Choroid plexus epithelial cell (primary cell): ENCODE measurements at regions not wholly inside any gene's neighbourhood (a gene's known extent, or its start where the extent isn't known, plus 50 kb on each side); places are given as distances from the start of the nearest gene placed in this dataset.

ENCODE experiments used
- DNase-seq: peaks from one replicate; pipeline ENCODE4 v3.0.0-alpha.2; 2010; ENCODE audit warnings: low read depth
- H3K4me3 ChIP-seq: 2 replicates; pipeline ENCODE4 v1.5.1; 2011; ENCODE audit warnings: low read depth, mild to moderate bottlenecking, control low read depth, low read length, moderate library complexity
- TF ChIP-seq, protein P1 (sequence below): conservative IDR thresholded peaks from 2 replicates; pipeline ENCODE4 v1.5.1; 2011; ENCODE audit warnings: low read depth, mild to moderate bottlenecking, control low read depth, inconsistent platforms, low read length, moderate library complexity

DNA sequence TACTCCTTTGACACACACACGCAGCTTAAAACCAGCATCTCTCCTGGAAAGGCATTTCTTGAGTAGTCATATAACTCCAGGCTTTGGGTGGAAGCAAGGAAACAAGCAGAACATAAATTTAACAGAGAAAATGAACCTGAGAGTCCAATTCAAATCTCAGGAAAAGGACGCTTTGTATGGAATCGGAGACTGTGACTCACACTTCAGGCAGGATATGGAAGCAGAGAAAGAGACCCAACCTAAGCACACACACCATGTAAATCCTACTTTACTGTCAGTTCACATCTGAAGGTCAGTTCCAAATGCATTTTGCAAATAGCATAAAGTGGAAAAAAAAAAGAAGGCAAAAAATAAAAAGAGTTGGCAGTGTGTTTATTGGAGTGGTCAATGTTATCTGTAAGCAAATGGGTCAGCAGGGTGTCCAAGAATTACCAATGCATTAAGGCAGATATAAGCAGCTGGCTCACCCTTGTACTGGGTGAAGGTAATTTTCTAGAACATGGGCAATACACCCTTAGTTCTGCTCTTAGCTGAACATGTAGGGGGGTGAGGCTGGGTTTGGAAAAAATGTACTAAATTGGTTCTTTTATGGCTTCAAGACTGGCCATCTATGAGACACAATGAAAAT, 283.7 kb upstream of the NT5E start:
- TF ChIP-seq, protein P1, sequence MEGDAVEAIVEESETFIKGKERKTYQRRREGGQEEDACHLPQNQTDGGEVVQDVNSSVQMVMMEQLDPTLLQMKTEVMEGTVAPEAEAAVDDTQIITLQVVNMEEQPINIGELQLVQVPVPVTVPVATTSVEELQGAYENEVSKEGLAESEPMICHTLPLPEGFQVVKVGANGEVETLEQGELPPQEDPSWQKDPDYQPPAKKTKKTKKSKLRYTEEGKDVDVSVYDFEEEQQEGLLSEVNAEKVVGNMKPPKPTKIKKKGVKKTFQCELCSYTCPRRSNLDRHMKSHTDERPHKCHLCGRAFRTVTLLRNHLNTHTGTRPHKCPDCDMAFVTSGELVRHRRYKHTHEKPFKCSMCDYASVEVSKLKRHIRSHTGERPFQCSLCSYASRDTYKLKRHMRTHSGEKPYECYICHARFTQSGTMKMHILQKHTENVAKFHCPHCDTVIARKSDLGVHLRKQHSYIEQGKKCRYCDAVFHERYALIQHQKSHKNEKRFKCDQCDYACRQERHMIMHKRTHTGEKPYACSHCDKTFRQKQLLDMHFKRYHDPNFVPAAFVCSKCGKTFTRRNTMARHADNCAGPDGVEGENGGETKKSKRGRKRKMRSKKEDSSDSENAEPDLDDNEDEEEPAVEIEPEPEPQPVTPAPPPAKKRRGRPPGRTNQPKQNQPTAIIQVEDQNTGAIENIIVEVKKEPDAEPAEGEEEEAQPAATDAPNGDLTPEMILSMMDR: no peak
- H3K4me3 ChIP-seq: no peak overlapping the region
- no peak for DNase-seq

DNA sequence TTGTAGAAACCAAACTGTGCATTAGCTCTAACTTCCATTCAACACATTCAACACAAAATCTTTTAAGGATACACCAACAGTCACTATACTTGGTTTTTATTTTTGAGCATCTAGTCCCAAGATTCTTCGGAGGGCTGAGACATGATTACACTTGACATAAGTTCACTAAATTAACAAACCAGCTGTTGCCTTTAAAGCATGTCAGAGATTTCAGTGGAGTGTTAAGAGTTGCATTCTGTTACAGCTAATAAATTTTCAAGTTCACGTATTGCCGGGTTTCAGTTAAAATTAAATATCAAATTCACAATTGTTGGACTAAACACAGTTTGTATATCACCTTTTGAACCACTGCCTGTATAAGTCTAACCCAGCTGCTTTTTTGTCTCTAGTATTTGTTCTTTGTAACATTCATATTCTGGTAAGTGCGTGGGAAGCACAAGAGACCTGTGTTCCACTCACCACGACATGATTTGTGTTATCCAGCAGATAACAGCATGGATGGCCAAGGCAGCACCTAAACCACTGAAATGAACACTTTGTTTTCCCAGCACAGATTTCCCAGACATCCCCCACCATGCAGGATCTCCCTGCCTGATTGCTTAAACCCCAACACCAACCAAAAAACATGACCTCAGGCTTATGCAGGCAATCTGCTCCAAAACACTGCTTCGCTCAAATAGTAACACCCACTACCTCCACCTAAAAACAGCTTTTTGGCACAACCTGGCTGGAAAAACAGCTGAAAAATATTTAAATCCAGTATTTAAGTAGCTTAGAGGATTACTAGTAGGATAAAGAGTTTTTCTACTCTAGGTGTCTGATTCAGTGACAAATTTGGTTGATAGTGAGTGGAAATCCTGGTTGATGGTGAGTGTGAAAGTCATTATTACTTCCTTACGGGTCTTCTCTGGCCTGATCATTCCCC, 286.5 kb upstream of the NT5E start:
- H3K4me3 ChIP-seq: no peak overlapping the region
- TF ChIP-seq, protein P1: no peak
- no peak for DNase-seq

DNA sequence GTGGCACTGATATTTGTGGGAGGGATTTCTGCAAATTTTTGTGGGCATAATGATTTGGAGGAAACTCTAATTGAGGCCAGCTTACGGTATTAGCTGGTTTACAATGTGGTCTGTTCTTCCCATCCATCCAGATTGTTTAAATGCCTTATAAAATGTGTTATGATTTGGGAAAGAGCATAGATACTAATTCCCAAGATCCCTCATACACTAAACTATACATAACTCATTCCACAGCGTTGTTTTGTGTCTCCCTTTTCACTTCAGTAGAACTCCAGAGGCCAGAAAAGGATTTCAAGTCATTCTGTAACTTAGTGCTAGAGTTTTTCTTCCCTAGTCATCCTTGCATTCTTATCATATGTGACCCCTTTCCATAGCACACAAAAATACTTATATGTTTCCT, 292.6 kb upstream of the NT5E start:
- no peak overlapping the region for H3K4me3 ChIP-seq
- no peak for DNase-seq
- TF ChIP-seq, protein P1: no peak

- DNase-seq: no peak
- H3K4me3 ChIP-seq: no peak overlapping the region
- TF ChIP-seq, protein P1: no peak
Observed at GRCh38 chr6:85143676-85144075, 306.2 kb upstream of the NT5E start.

- TF ChIP-seq, protein P1: no peak
- H3K4me3 ChIP-seq: no peak overlapping the region
- DNase-seq: no peak
Observed at GRCh38 chr6:85137865-85138264, 312.0 kb upstream of the NT5E start.

DNA sequence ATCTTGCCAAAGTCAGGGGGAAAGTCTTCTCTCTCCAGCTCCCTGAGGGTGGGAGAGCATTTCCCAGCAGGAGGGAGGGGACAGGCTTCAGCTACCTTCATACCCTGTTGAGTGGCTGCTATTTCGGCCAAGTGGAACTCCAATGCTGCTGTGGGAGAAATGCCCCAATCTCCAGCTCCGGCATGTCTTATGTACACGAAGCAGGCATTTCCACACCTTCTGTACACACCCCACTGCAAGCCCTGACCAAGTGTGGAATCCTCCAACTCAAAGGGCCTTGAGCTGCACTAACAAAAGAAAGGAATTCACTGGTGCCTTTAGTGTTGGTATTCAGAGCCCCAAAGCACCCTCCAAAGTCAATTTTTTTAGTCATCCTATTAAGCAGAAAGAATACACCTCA, 313.6 kb upstream of the NT5E start:
- H3K4me3 ChIP-seq: no peak overlapping the region
- no peak for DNase-seq
- TF ChIP-seq, protein P1: no peak
